SK-N-SH (cell line): ENCODE measurements at regions not wholly inside any gene's neighbourhood (a gene's known extent, or its start where the extent isn't known, plus 50 kb on each side); places are given as distances from the start of the nearest gene placed in this dataset.

Experiments
- CTCF ChIA-PET: fragments of 300-600, 350-600 bp; formaldehyde crosslinking; extraction: SDS; loops from one replicate; lab custom pipeline; 2021; lab: Yijun Ruan, JAX
- POLR2A ChIA-PET: fragments of 350-600 bp; sonication (Branson Sonifier 250); formaldehyde crosslinking; extraction: SDS; loops from one replicate; lab custom pipeline; 2020; ENCODE audit warnings: antibody characterized with exemption, inconsistent platforms; lab: Yijun Ruan, JAX
- DNase-seq: peaks from one replicate; pipeline ENCODE4 v3.0.0; 2012
- H2AFZ ChIP-seq: fragments of 200-600 bp; sonication (generic); 2 replicates; pipeline ENCODE4 v1.8.1; 2016; ENCODE audit warnings: antibody characterized with exemption, mild to moderate bottlenecking, low read depth
- H3F3A ChIP-seq: fragments of 200-600 bp; sonication (generic); replicated peaks from 2 replicates; pipeline ENCODE3; 2016; ENCODE audit warnings: antibody characterized with exemption, mild to moderate bottlenecking; ENCODE audit not compliant: insufficient read depth
- H3K27ac ChIP-seq, 2 experiments: fragments of 200-500 bp in 1 of 2; fragments of 200-600 bp in 1 of 2; sonication (Bioruptor generic) in 1 of 2; sonication (generic), shearing (Covaris generic) in 1 of 2; 2 replicates each; pipeline versions ENCODE4 v1.5.1 to v1.6.1; 2014 to 2016; ENCODE audit warnings: low read depth in 2 of 2, inconsistent platforms in 1 of 2, low read length in 1 of 2, mild to moderate bottlenecking in 1 of 2, mixed read lengths in 1 of 2
- H3K27me3 ChIP-seq: fragments of 200-600 bp; sonication (generic), shearing (Covaris generic); 2 replicates; pipeline ENCODE4 v1.6.1; 2016; ENCODE audit warnings: mixed run types; ENCODE audit not compliant: insufficient read depth
- H3K36me3 ChIP-seq, 2 experiments: fragments of 200-500 bp in 1 of 2; fragments of 200-600 bp in 1 of 2; sonication (Bioruptor generic) in 1 of 2; sonication (generic) in 1 of 2; replicated peaks in 1 of 2; 2 replicates each; pipeline versions ENCODE3 to v1.5.1; 2014 to 2016; ENCODE audit warnings: low read length in 1 of 2, mild to moderate bottlenecking in 1 of 2; ENCODE audit not compliant: insufficient read depth in 2 of 2, control insufficient read depth in 1 of 2
- H3K4me1 ChIP-seq, 2 experiments: fragments of 200-500 bp in 1 of 2; fragments of 200-600 bp in 1 of 2; sonication (Bioruptor generic) in 1 of 2; sonication (generic), shearing (Covaris generic) in 1 of 2; 2 replicates each; pipeline versions ENCODE4 v1.5.1 to v1.6.1; 2014 to 2016; ENCODE audit warnings: low read depth in 1 of 2, low read length in 1 of 2, mixed run types in 1 of 2; ENCODE audit not compliant: insufficient read depth in 2 of 2, control insufficient read depth in 1 of 2
- H3K4me2 ChIP-seq: fragments of 200-600 bp; sonication (generic), shearing (Covaris generic); 2 replicates; pipeline ENCODE4 v1.6.1; 2017; ENCODE audit warnings: mixed run types
- H3K4me3 ChIP-seq, 2 experiments: fragments of 200-500 bp in 1 of 2; fragments of 200-600 bp in 1 of 2; sonication (Bioruptor generic) in 1 of 2; sonication (generic), shearing (Covaris generic) in 1 of 2; 2 replicates each; pipeline versions ENCODE4 v1.5.1 to v1.8.1; 2014 to 2016; ENCODE audit warnings: low read depth in 2 of 2, inconsistent platforms in 1 of 2, low read length in 1 of 2, mild to moderate bottlenecking in 1 of 2, mixed read lengths in 1 of 2, moderate library complexity in 1 of 2
- H3K79me2 ChIP-seq: fragments of 200-600 bp; sonication (generic); 2 replicates; pipeline ENCODE4 v1.8.1; 2017; ENCODE audit warnings: mild to moderate bottlenecking; ENCODE audit not compliant: insufficient read depth
- H3K9ac ChIP-seq: fragments of 200-600 bp; sonication (generic); 2 replicates; pipeline ENCODE4 v1.6.1; 2017; ENCODE audit warnings: mixed run types
- H3K9me2 ChIP-seq: fragments of 200-600 bp; sonication (generic); 2 replicates; pipeline ENCODE4 v1.6.1; 2017; ENCODE audit warnings: mixed run types
- H3K9me3 ChIP-seq: fragments of 200-600 bp; sonication (generic); 2 replicates; pipeline ENCODE4 v1.6.1; 2017; ENCODE audit warnings: mixed run types, mild to moderate bottlenecking, moderate library complexity
- H4K20me1 ChIP-seq: fragments of 200-600 bp; sonication (generic); 2 replicates; pipeline ENCODE4 v1.6.1; 2017; ENCODE audit warnings: mild to moderate bottlenecking, mixed run types; ENCODE audit not compliant: insufficient read depth
- CHD2 ChIP-seq: fragments of 150-350 bp; IDR thresholded peaks from 2 replicates; pipeline ENCODE4 v1.6.1; 2018; ENCODE audit warnings: low read length; ENCODE audit not compliant: partially characterized antibody
- ELF1 ChIP-seq: IDR thresholded peaks from 2 replicates; pipeline ENCODE4 v1.4.0; 2012
- EZH2phosphoT487 ChIP-seq: fragments of 200-600 bp; sonication (generic); IDR thresholded peaks from 2 replicates; pipeline ENCODE4 v1.6.1; 2017; ENCODE audit warnings: low read depth, mixed run types, mild to moderate bottlenecking, antibody characterized with exemption, moderate library complexity, borderline replicate concordance
- FOSL2 ChIP-seq: IDR thresholded peaks from 2 replicates; pipeline ENCODE4 v1.4.0; 2012; ENCODE audit warnings: low read depth, mild to moderate bottlenecking, moderate library complexity, borderline replicate concordance
- FOXJ3 ChIP-seq: sonication (generic); formaldehyde crosslinking; IDR thresholded peaks from 2 replicates; pipeline ENCODE4 v1.5.1; 2020; ENCODE audit warnings: mild to moderate bottlenecking, missing genetic modification reagents
- JUND ChIP-seq: IDR thresholded peaks from 2 replicates; pipeline ENCODE4 v1.4.0; 2012
- MEF2A ChIP-seq: IDR thresholded peaks from 2 replicates; pipeline ENCODE4 v1.4.0; 2012; ENCODE audit warnings: low read depth, borderline replicate concordance
- NFIC ChIP-seq: IDR thresholded peaks from 2 replicates; pipeline ENCODE4 v1.4.0; 2012; ENCODE audit warnings: borderline replicate concordance
- NRF1 ChIP-seq: IDR thresholded peaks from 2 replicates; pipeline ENCODE4 v1.6.1; 2012; ENCODE audit warnings: low read depth, mild to moderate bottlenecking, low read length
- POLR2AphosphoS5 ChIP-seq: IDR thresholded peaks from 2 replicates; pipeline ENCODE4 v1.6.1; 2012; ENCODE audit warnings: low read depth, low read length
- RFX5 ChIP-seq: IDR thresholded peaks from 2 replicates; pipeline ENCODE4 v1.6.1; 2012; ENCODE audit warnings: mild to moderate bottlenecking, improper control_type of control experiment, low read length
- RXRA ChIP-seq: IDR thresholded peaks from 2 replicates; pipeline ENCODE4 v1.4.0; 2012; ENCODE audit warnings: low read depth, mild to moderate bottlenecking, borderline replicate concordance
- TAF1 ChIP-seq: IDR thresholded peaks from 2 replicates; pipeline ENCODE4 v1.6.1; 2012; ENCODE audit warnings: low read depth, mild to moderate bottlenecking, low read length, moderate library complexity, borderline replicate concordance
- TCF12 ChIP-seq: IDR thresholded peaks from 2 replicates; pipeline ENCODE4 v1.4.0; 2012
- TEAD4 ChIP-seq: IDR thresholded peaks from 2 replicates; pipeline ENCODE4 v1.4.0; 2012; ENCODE audit warnings: mild to moderate bottlenecking, borderline replicate concordance; ENCODE audit not compliant: insufficient read depth
- USF1 ChIP-seq: IDR thresholded peaks from 2 replicates; pipeline ENCODE4 v1.4.0; 2012; ENCODE audit warnings: low read depth, borderline replicate concordance
- YY1 ChIP-seq: IDR thresholded peaks from 2 replicates; pipeline ENCODE4 v1.4.0; 2012; ENCODE audit warnings: low read depth, mild to moderate bottlenecking
- ZBTB33 ChIP-seq: IDR thresholded peaks from 2 replicates; pipeline ENCODE4 v1.4.0; 2012; ENCODE audit warnings: low read depth, borderline replicate concordance
- WGBS: methylation state at CpG from one replicate; pipeline ENCODE4 v1.1.6; 2017; ENCODE audit warnings: low lambda C conversion rate; 5-methylcytosine and 5-hydroxymethylcytosine counted together

GRCh38 chr6:139649732-139650131, 275.3 kb upstream of the CITED2 start:
- no peaks in the 10 kb centered on the region for H4K20me1 ChIP-seq
- no peak overlapping the region for H3K27ac ChIP-seq
- CTCF ChIA-PET: no interaction called here
- no peaks in the 10 kb centered on the region for H3F3A ChIP-seq
- H2AFZ ChIP-seq: no peak overlapping the region
- no peak for DNase-seq
- H3K4me2 ChIP-seq: no peak overlapping the region
- POLR2A ChIA-PET: no interaction called here
- no peak overlapping the region for H3K9ac ChIP-seq
- H3K9me3 ChIP-seq: no peaks in the 10 kb centered on the region
- no peaks in the 10 kb centered on the region for H3K36me3 ChIP-seq
- no peaks in the 10 kb centered on the region for H3K9me2 ChIP-seq
- no peak for TF ChIP-seq TCF12
- TF ChIP-seq EZH2phosphoT487: no peak
- TF ChIP-seq USF1: no peak
- no peak for TF ChIP-seq TEAD4
- no peak for TF ChIP-seq NFIC
- no peak for TF ChIP-seq ZBTB33
- TF ChIP-seq FOXJ3 (CRISPR knock-in tag): no peak
- no peaks in the 10 kb centered on the region; a peak in 1 of 4 replicates for H3K4me1 ChIP-seq
- no peaks in the 10 kb centered on the region for H3K79me2 ChIP-seq
- WGBS: 46% methylated on average over 3 of the region's 3 CpGs
- H3K4me3 ChIP-seq: no peak overlapping the region
- H3K27me3 ChIP-seq: no peaks in the 10 kb centered on the region

- ChIA-PET CTCF (no interaction called here), POLR2A (no interaction called here)
- Histone ChIP-seq H3K79me2 (no peaks in the 10 kb centered on the region), H2AFZ (no peak overlapping the region), H3K9me3 (no peaks in the 10 kb centered on the region), H3K27ac (no peak overlapping the region), H3K9me2 (no peaks in the 10 kb centered on the region), H3K27me3 (no peaks in the 10 kb centered on the region), H3K4me2 (no peak overlapping the region), H3K4me3 (no peak overlapping the region), H4K20me1 (no peaks in the 10 kb centered on the region), H3K4me1 (no peaks in the 10 kb centered on the region; a peak in 1 of 4 replicates), H3F3A (no peaks in the 10 kb centered on the region), H3K36me3 (no peaks in the 10 kb centered on the region), H3K9ac (no peak overlapping the region)
- 82% methylated on average over 2 of the region's 2 CpGs for WGBS
- DNase-seq: no peak
- TF ChIP-seq ELF1 (no peak), POLR2AphosphoS5 (no peak)
Observed at GRCh38 chr6:139649128-139649527, 274.7 kb upstream of the CITED2 start.

- DNase-seq: no peak
- CTCF ChIA-PET: no interaction called here
- Histone ChIP-seq H3K36me3 (no peaks in the 10 kb centered on the region), H3K9ac (no peak overlapping the region), H4K20me1 (no peaks in the 10 kb centered on the region), H3K4me1 (no peaks in the 10 kb centered on the region; a peak in 1 of 4 replicates), H3K27me3 (no peaks in the 10 kb centered on the region), H3K9me2 (no peaks in the 10 kb centered on the region), H3K9me3 (no peaks in the 10 kb centered on the region), H3F3A (no peaks in the 10 kb centered on the region), H2AFZ (no peak overlapping the region)
- no peak for TF ChIP-seq MEF2A
- TF ChIP-seq RXRA: no peak
- no peak for TF ChIP-seq YY1
- TF ChIP-seq NFIC: no peak
- TF ChIP-seq RFX5: no peak
- TF ChIP-seq TAF1: no peak
- no peak for TF ChIP-seq NRF1
- TF ChIP-seq CHD2: no peak
- no peak for TF ChIP-seq JUND
- TF ChIP-seq POLR2AphosphoS5: no peak
- no peak for TF ChIP-seq FOSL2
- TF ChIP-seq, all 33 proteins: peak for 0
- 50% methylated on average over 7 of the region's 7 CpGs for WGBS
- Histone ChIP-seq H3K79me2 (no peaks in the 10 kb centered on the region), H3K27ac (no peak overlapping the region), H3K4me3 (no peak overlapping the region), H3K4me2 (no peak overlapping the region)
- POLR2A ChIA-PET: no interaction called here
Observed at GRCh38 chr6:139648430-139649000, 274.1 kb upstream of the CITED2 start.
